ENCODE measurements at regions not wholly inside any gene's neighbourhood (a gene's known extent, or its start where the extent isn't known, plus 50 kb on each side); places are given as distances from the start of the nearest gene placed in this dataset.
A peak's percentile ranks its signal among the peaks of the same experiment; 100 is the strongest.

DNA sequence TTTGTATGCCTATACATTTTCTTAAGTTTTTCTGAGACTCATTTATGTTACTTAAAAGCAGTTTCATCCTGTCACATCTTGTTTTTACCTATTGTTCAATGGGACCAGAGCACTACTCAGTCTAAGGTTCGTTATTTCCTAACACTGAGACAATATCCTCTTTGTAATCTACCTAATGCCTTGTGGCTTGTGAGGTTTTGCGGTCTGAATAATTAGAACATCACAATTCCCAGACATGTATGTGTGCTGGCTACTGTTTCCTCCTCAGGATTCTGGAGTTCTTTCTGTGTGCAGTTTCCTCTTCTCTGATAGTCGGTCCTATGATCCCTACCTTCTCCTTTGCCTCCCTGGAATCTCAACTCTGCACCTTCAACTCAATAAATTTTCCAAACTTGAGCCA lies 620.2 kb downstream of the ANKRD7 start:
- DNase-seq (no peak), ATAC-seq (ENCODE audit: insufficient read depth, low FRiP score) (no peak)
- H3K4me3 ChIP-seq, result no peak overlapping the region
- no peaks in the 10 kb centered on the region for H3K9me3 ChIP-seq (ENCODE audit: control insufficient read depth in 4 of 4, insufficient read depth in 3 of 4, low read length in 3 of 4)
- H3K9ac ChIP-seq (ENCODE audit: insufficient read depth in 1 of 2, low read length in 2 of 2), result no peak overlapping the region
- H3K27ac ChIP-seq (ENCODE audit: low read depth in 1 of 2, low read length in 1 of 2), result no peak overlapping the region
- WGBS, 2 donors, result 62 to 66% methylated on average over 3 of the region's 3 CpGs
- no peak for TF ChIP-seq CTCF (IDR thresholded peaks at IDR 0.05; ENCODE audit: control extremely low read depth, extremely low read depth)
- no peaks in the 10 kb centered on the region for H3K4me1 ChIP-seq (ENCODE audit: control insufficient read depth in 5 of 5, insufficient read depth in 5 of 5, low read length in 5 of 5)
- H3K36me3 ChIP-seq (ENCODE audit: control insufficient read depth in 4 of 4, insufficient read depth in 4 of 4, low read length in 4 of 4), result no peaks in the 10 kb centered on the region
- H3K27me3 ChIP-seq (ENCODE audit: control insufficient read depth in 3 of 3, insufficient read depth in 3 of 3, low read length in 2 of 3), result no peaks in the 10 kb centered on the region

GRCh38 chr7:118845791-118846190 lies 621.3 kb downstream of the ANKRD7 start:
- Histone ChIP-seq H3K9ac (ENCODE audit: insufficient read depth in 1 of 2, low read length in 2 of 2) (no peak overlapping the region), H3K36me3 (ENCODE audit: control insufficient read depth in 4 of 4, insufficient read depth in 4 of 4, low read length in 4 of 4) (no peaks in the 10 kb centered on the region), H3K27ac (ENCODE audit: low read depth in 1 of 2, low read length in 1 of 2) (no peak overlapping the region), H3K4me3 (no peak overlapping the region), H3K4me1 (ENCODE audit: control insufficient read depth in 5 of 5, insufficient read depth in 5 of 5, low read length in 5 of 5) (no peaks in the 10 kb centered on the region), H3K27me3 (ENCODE audit: control insufficient read depth in 3 of 3, insufficient read depth in 3 of 3, low read length in 2 of 3) (no peaks in the 10 kb centered on the region), H3K9me3 (ENCODE audit: control insufficient read depth in 4 of 4, insufficient read depth in 3 of 4, low read length in 3 of 4) (no peaks in the 10 kb centered on the region)
- ATAC-seq (ENCODE audit: insufficient read depth, low FRiP score), result no peak
- TF ChIP-seq CTCF (IDR thresholded peaks at IDR 0.05; ENCODE audit: control extremely low read depth, extremely low read depth), result no peak
- WGBS, 2 donors, result 88 to 93% methylated on average over 3 of the region's 3 CpGs
- no peak for DNase-seq

- H3K27ac ChIP-seq (ENCODE audit: low read depth in 1 of 2, low read length in 1 of 2), result no peak overlapping the region
- no peak for TF ChIP-seq CTCF (IDR thresholded peaks at IDR 0.05; ENCODE audit: control extremely low read depth, extremely low read depth)
Measured at GRCh38 chr7:118846977-118847376, 622.5 kb downstream of the ANKRD7 start.

DNA sequence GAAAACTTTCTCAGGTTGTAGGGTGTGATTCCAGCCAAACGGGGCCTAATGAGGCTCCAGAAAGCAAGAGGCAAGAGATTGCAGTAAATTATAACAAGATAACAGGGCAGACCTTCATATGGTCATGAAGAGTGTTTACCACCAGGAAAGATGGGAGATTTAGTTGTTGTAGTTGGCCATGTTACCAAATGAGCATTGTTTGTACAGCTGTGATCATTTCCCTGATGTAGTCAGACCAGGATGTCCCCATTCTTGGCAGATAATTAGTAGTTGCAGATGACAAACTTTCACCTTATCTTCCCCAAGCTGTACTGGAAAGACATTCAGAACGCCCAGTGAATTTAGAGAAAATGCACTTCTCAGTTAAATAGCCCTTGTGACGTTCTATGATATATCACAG lies 630.8 kb downstream of the ANKRD7 start:
- no peak for TF ChIP-seq CTCF (IDR thresholded peaks at IDR 0.05; ENCODE audit: control extremely low read depth, extremely low read depth)
- peak in 2 of 3 donors; percentile 46 to 60 for DNase-seq
- no peaks in the 10 kb centered on the region for H3K9me3 ChIP-seq (ENCODE audit: control insufficient read depth in 4 of 4, insufficient read depth in 3 of 4, low read length in 3 of 4)
- 49 to 51% methylated on average over 3 of the region's 3 CpGs for WGBS, 2 donors
- H3K9ac ChIP-seq (ENCODE audit: insufficient read depth in 1 of 2, low read length in 2 of 2), result no peak overlapping the region
- peaks cover 0 to 7% (median 0%) of the 10 kb centered on the region in 5 donors for H3K4me1 ChIP-seq (ENCODE audit: control insufficient read depth in 5 of 5, insufficient read depth in 5 of 5, low read length in 5 of 5)
- no peak overlapping the region for H3K4me3 ChIP-seq
- H3K27me3 ChIP-seq (ENCODE audit: control insufficient read depth in 3 of 3, insufficient read depth in 3 of 3, low read length in 2 of 3), result no peaks in the 10 kb centered on the region
- no peak for ATAC-seq (ENCODE audit: insufficient read depth, low FRiP score)
- no peak overlapping the region for H3K27ac ChIP-seq (ENCODE audit: low read depth in 1 of 2, low read length in 1 of 2)
- H3K36me3 ChIP-seq (ENCODE audit: control insufficient read depth in 4 of 4, insufficient read depth in 4 of 4, low read length in 4 of 4), result no peaks in the 10 kb centered on the region

More at GRCh38 chr7:118846977-118847376, 622.5 kb downstream of the ANKRD7 start:
- no peaks in the 10 kb centered on the region for H3K27me3 ChIP-seq (ENCODE audit: control insufficient read depth in 3 of 3, insufficient read depth in 3 of 3, low read length in 2 of 3)
- H3K4me3 ChIP-seq, result no peak overlapping the region
- H3K9ac ChIP-seq (ENCODE audit: insufficient read depth in 1 of 2, low read length in 2 of 2), result no peak overlapping the region
- H3K4me1 ChIP-seq (ENCODE audit: control insufficient read depth in 5 of 5, insufficient read depth in 5 of 5, low read length in 5 of 5), result no peaks in the 10 kb centered on the region
- ATAC-seq (ENCODE audit: insufficient read depth, low FRiP score) (no peak), DNase-seq (no peak)
- no peaks in the 10 kb centered on the region for H3K9me3 ChIP-seq (ENCODE audit: control insufficient read depth in 4 of 4, insufficient read depth in 3 of 4, low read length in 3 of 4)
- no peaks in the 10 kb centered on the region for H3K36me3 ChIP-seq (ENCODE audit: control insufficient read depth in 4 of 4, insufficient read depth in 4 of 4, low read length in 4 of 4)
